LNCaP clone FGC (cell line): ENCODE measurements at regions not wholly inside any gene's neighbourhood (a gene's known extent, or its start where the extent isn't known, plus 50 kb on each side); places are given as distances from the start of the nearest gene placed in this dataset.

Experiments used
- DNase-seq: peaks from one replicate; pipeline ENCODE4 v3.0.0-alpha.2; 2011; ENCODE audit warnings: low read depth
- H3K4me3 ChIP-seq: 2 replicates; pipeline ENCODE4 v1.5.1; 2011; ENCODE audit warnings: mild to moderate bottlenecking, low read depth, low read length, control low read depth
- TF ChIP-seq, protein P1 (sequence below): IDR thresholded peaks from 2 replicates; pipeline ENCODE4 v1.5.1; 2012; ENCODE audit warnings: mild to moderate bottlenecking; ENCODE audit not compliant: control insufficient read depth, insufficient read depth; ENCODE audit errors: extremely low read depth

DNA sequence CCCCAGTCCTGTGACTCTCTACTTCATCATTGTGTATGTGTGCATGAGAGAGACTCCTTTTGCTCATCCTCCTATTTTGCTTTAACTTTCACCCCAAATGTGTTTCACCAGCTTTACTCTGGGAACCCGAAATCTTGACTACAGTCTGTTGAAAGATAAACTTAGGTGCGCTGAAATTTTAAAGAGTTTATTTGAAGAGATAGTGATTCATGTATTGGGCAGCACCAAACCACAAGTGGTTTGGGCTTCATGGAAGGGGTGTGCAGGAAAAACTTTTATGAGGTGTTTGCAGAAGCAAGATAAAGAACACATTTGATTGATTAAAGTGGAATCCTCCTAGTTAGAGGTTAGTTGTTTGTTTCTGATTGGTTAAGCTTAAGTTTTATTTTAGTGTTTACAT is 50.8 kb upstream of the RFC3 start:
- TF ChIP-seq, protein P1, sequence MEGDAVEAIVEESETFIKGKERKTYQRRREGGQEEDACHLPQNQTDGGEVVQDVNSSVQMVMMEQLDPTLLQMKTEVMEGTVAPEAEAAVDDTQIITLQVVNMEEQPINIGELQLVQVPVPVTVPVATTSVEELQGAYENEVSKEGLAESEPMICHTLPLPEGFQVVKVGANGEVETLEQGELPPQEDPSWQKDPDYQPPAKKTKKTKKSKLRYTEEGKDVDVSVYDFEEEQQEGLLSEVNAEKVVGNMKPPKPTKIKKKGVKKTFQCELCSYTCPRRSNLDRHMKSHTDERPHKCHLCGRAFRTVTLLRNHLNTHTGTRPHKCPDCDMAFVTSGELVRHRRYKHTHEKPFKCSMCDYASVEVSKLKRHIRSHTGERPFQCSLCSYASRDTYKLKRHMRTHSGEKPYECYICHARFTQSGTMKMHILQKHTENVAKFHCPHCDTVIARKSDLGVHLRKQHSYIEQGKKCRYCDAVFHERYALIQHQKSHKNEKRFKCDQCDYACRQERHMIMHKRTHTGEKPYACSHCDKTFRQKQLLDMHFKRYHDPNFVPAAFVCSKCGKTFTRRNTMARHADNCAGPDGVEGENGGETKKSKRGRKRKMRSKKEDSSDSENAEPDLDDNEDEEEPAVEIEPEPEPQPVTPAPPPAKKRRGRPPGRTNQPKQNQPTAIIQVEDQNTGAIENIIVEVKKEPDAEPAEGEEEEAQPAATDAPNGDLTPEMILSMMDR: no peak
- DNase-seq: no peak
- no peak overlapping the region for H3K4me3 ChIP-seq
